AG04449 (cell line): ENCODE measurements at regions not wholly inside any gene's neighbourhood (a gene's known extent, or its start where the extent isn't known, plus 50 kb on each side); places are given as distances from the start of the nearest gene placed in this dataset.

Experiments used
- CTCF ChIA-PET: fragments of 350-600 bp; formaldehyde crosslinking; extraction: SDS; loops from one replicate; lab custom pipeline; 2021; ENCODE audit warnings: antibody characterized with exemption; lab: Yijun Ruan, JAX
- POLR2A ChIA-PET: fragments of 400-600, 350-600 bp; formaldehyde crosslinking; extraction: SDS; loops from one replicate; lab custom pipeline; 2020; ENCODE audit warnings: antibody characterized with exemption, inconsistent platforms; lab: Yijun Ruan, JAX
- DNase-seq: peaks from one replicate; pipeline ENCODE4 v3.0.0-alpha.2; 2010; ENCODE audit warnings: low read depth, low spot score
- H3K4me3 ChIP-seq: 2 replicates; pipeline ENCODE4 v1.5.1; 2011; ENCODE audit warnings: low read depth, mild to moderate bottlenecking, control low read depth, low read length
- TF ChIP-seq, protein P1 (sequence below): IDR thresholded peaks from one replicate; pipeline ENCODE4 v1.5.1; 2011; ENCODE audit warnings: mild to moderate bottlenecking, moderate library complexity, low read length, control low read depth, inconsistent platforms; ENCODE audit not compliant: insufficient read depth; ENCODE audit errors: missing control alignments

DNA sequence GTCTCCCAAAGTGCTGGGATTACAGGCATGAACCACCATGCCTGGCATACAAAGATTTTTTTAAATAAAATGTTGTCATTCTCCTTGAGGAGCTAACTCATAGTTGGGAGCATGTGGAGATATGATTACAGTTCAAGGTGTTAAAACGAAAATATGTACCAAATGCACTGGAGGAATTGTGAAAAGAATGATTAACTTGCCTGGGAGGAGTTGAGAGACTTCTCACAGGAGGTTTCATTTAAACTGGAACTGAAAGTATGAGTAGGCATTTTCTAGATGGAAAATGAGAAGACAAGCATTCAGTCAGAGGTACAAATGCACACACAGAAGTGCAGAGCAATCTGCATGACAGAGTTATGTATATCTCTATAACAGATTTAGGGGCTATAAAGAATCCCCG, 126.6 kb upstream of the PDE1A start:
- ChIA-PET CTCF (no interaction called here), POLR2A (no interaction called here)
- TF ChIP-seq, protein P1, sequence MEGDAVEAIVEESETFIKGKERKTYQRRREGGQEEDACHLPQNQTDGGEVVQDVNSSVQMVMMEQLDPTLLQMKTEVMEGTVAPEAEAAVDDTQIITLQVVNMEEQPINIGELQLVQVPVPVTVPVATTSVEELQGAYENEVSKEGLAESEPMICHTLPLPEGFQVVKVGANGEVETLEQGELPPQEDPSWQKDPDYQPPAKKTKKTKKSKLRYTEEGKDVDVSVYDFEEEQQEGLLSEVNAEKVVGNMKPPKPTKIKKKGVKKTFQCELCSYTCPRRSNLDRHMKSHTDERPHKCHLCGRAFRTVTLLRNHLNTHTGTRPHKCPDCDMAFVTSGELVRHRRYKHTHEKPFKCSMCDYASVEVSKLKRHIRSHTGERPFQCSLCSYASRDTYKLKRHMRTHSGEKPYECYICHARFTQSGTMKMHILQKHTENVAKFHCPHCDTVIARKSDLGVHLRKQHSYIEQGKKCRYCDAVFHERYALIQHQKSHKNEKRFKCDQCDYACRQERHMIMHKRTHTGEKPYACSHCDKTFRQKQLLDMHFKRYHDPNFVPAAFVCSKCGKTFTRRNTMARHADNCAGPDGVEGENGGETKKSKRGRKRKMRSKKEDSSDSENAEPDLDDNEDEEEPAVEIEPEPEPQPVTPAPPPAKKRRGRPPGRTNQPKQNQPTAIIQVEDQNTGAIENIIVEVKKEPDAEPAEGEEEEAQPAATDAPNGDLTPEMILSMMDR: no peak
- no peak overlapping the region for H3K4me3 ChIP-seq
- no peak for DNase-seq

DNA sequence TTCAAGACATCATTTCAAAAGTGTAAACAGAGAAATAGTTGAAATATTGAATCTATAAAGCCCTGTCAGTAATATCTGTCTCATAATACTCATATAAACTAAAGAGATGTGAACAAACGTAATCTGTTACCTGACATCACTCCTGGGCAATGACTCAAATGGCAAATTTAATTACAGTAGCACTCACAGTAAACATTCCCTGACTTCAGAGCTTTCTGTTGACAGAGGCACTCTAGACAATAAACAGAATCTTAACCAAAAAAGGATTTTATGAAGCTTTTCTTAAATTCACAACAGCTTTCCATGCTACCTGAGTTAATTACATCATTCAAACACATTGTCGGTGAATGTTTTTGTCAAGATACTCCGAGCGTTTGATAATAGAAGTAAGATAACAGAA, 128.1 kb upstream of the PDE1A start:
- ChIA-PET CTCF (no interaction called here), POLR2A (no interaction called here)
- no peak overlapping the region for H3K4me3 ChIP-seq
- TF ChIP-seq, protein P1: no peak
- DNase-seq: no peak

DNA sequence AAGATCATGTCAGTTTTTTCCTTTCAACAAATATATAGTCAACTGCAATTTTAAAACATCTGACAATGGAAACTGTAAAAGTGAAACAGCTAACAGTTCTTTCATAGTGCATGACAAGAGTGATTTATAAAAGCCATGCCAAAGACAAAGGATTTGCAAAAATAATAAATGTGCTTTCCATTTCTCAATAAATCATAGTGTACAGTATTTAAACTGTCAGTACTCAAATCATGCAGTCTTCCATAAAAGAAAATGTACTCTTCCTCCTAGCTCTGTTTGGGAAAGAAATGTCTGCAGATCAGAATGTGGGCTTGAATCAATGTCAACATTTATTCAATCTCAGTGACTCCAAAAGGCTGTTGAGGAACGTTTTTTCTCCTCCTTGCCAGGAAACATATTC, 131.7 kb upstream of the PDE1A start:
- no peak for DNase-seq
- TF ChIP-seq, protein P1: no peak
- ChIA-PET POLR2A (no interaction called here), CTCF (interaction anchor here (0.9 kb wide), 1 partner anchor 318 kb away, joined by 3 read pairs; no protein-coding TSS in a partner anchor)
- no peak overlapping the region for H3K4me3 ChIP-seq

DNA sequence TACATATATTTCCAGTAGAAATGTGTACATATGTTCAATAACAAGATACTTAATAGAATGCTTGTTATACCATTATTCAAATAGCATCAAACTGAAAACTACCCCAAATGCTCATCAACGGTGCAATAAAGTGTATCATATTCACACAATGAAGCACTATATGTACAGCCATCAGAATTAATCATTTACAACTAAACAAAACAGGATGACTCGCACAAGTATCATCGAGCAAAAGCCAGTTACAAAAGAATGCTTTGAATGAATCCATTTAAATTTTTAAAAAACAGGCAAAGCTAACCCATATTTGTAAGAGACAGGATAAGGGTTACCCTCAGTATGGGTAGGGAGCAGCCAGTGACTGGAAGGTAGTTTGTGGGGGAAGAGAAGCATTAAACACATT, 132.8 kb upstream of the PDE1A start:
- DNase-seq: no peak
- POLR2A ChIA-PET: no interaction called here
- H3K4me3 ChIP-seq: no peak overlapping the region
- CTCF ChIA-PET: no interaction called here
- TF ChIP-seq, protein P1: no peak

DNA sequence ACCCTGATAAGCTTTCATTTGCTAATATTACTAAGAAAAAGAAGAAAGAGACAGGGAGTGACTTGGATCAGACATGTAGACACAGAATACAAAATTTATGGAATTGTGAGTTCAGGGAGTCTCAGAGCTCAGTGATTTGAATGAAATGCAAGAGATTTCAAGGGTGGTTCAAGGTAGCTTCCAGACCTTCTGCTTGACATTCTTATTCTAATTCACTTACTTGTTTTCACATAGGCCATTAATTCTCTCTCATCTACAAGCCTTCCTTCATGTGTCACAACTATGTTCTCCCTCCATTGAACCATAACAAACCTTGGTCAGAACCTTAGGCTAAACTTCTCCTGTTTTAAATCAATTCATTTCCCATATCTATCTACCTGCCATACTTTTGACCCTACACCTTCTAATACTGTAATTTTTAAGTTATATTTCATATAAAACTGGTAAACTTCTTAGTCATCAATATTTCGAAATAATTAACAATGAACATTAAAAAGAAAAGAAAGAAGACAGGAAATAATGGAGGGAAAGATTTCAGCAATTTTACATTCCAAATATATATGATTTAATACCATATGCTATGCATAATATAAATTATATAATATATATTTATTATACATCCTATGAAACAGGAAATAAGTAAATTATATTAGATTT, 139.2 kb upstream of the PDE1A start:
- TF ChIP-seq, protein P1: no peak

DNA sequence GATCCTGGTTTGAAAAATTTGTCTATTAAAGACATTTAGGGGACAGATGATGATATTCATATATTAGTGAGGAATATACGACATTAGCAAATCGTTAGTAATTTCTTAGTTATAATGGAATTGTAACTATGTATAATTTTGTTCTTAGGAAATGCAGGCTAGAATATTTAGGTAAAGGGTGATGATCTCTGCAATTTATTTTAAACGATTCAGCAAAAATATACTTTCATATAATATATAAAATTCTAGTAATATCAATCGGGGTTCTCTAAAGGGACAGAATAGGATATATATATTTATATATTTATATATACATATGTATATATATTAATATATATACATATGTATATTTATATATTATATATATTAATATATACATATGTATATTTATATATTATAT, 142.5 kb upstream of the DNAJC10 start:
- POLR2A ChIA-PET: no interaction called here
- CTCF ChIA-PET: no interaction called here
- no peak overlapping the region for H3K4me3 ChIP-seq
- TF ChIP-seq, protein P1: no peak
- no peak for DNase-seq

More for the DNA sequence above, 139.2 kb upstream of the PDE1A start:
- DNase-seq: no peak
- ChIA-PET CTCF (interaction anchor here (0.5 kb wide), 1 partner anchor 14 kb away, joined by 3 read pairs; no protein-coding TSS in a partner anchor), POLR2A (no interaction called here)
- H3K4me3 ChIP-seq: no peak overlapping the region
